ENCODE measurements at regions not wholly inside any gene's neighbourhood (a gene's known extent, or its start where the extent isn't known, plus 50 kb on each side); places are given as distances from the start of the nearest gene placed in this dataset.

GRCh38 chr3:132124651-132125284 is 90.0 kb upstream of the CPNE4 start:
- TF ChIP-seq CTCF (IDR thresholded peaks at IDR 0.05) (no peak), EP300 (IDR thresholded peaks at IDR 0.05; ENCODE audit: low read depth) (no peak), POLR2A (IDR thresholded peaks at IDR 0.05) (no peak)
